SK-N-SH (cell line): ENCODE measurements at regions not wholly inside any gene's neighbourhood (a gene's known extent, or its start where the extent isn't known, plus 50 kb on each side); places are given as distances from the start of the nearest gene placed in this dataset.

Source experiments
- CTCF ChIA-PET: fragments of 300-600, 350-600 bp; formaldehyde crosslinking; extraction: SDS; loops from one replicate; lab custom pipeline; 2021; lab: Yijun Ruan, JAX
- POLR2A ChIA-PET: fragments of 350-600 bp; sonication (Branson Sonifier 250); formaldehyde crosslinking; extraction: SDS; loops from one replicate; lab custom pipeline; 2020; ENCODE audit warnings: antibody characterized with exemption, inconsistent platforms; lab: Yijun Ruan, JAX
- DNase-seq: peaks from one replicate; pipeline ENCODE4 v3.0.0; 2012
- H2AFZ ChIP-seq: fragments of 200-600 bp; sonication (generic); 2 replicates; pipeline ENCODE4 v1.8.1; 2016; ENCODE audit warnings: antibody characterized with exemption, mild to moderate bottlenecking, low read depth
- H3F3A ChIP-seq: fragments of 200-600 bp; sonication (generic); replicated peaks from 2 replicates; pipeline ENCODE3; 2016; ENCODE audit warnings: antibody characterized with exemption, mild to moderate bottlenecking; ENCODE audit not compliant: insufficient read depth
- H3K27ac ChIP-seq, 2 experiments: fragments of 200-500 bp in 1 of 2; fragments of 200-600 bp in 1 of 2; sonication (Bioruptor generic) in 1 of 2; sonication (generic), shearing (Covaris generic) in 1 of 2; 2 replicates each; pipeline versions ENCODE4 v1.5.1 to v1.6.1; 2014 to 2016; ENCODE audit warnings: low read depth in 2 of 2, inconsistent platforms in 1 of 2, low read length in 1 of 2, mild to moderate bottlenecking in 1 of 2, mixed read lengths in 1 of 2
- H3K27me3 ChIP-seq: fragments of 200-600 bp; sonication (generic), shearing (Covaris generic); 2 replicates; pipeline ENCODE4 v1.6.1; 2016; ENCODE audit warnings: mixed run types; ENCODE audit not compliant: insufficient read depth
- H3K36me3 ChIP-seq, 2 experiments: fragments of 200-500 bp in 1 of 2; fragments of 200-600 bp in 1 of 2; sonication (Bioruptor generic) in 1 of 2; sonication (generic) in 1 of 2; replicated peaks in 1 of 2; 2 replicates each; pipeline versions ENCODE3 to v1.5.1; 2014 to 2016; ENCODE audit warnings: low read length in 1 of 2, mild to moderate bottlenecking in 1 of 2; ENCODE audit not compliant: insufficient read depth in 2 of 2, control insufficient read depth in 1 of 2
- H3K4me1 ChIP-seq, 2 experiments: fragments of 200-500 bp in 1 of 2; fragments of 200-600 bp in 1 of 2; sonication (Bioruptor generic) in 1 of 2; sonication (generic), shearing (Covaris generic) in 1 of 2; 2 replicates each; pipeline versions ENCODE4 v1.5.1 to v1.6.1; 2014 to 2016; ENCODE audit warnings: low read depth in 1 of 2, low read length in 1 of 2, mixed run types in 1 of 2; ENCODE audit not compliant: insufficient read depth in 2 of 2, control insufficient read depth in 1 of 2
- H3K4me2 ChIP-seq: fragments of 200-600 bp; sonication (generic), shearing (Covaris generic); 2 replicates; pipeline ENCODE4 v1.6.1; 2017; ENCODE audit warnings: mixed run types
- H3K4me3 ChIP-seq, 2 experiments: fragments of 200-500 bp in 1 of 2; fragments of 200-600 bp in 1 of 2; sonication (Bioruptor generic) in 1 of 2; sonication (generic), shearing (Covaris generic) in 1 of 2; 2 replicates each; pipeline versions ENCODE4 v1.5.1 to v1.8.1; 2014 to 2016; ENCODE audit warnings: low read depth in 2 of 2, inconsistent platforms in 1 of 2, low read length in 1 of 2, mild to moderate bottlenecking in 1 of 2, mixed read lengths in 1 of 2, moderate library complexity in 1 of 2
- H3K79me2 ChIP-seq: fragments of 200-600 bp; sonication (generic); 2 replicates; pipeline ENCODE4 v1.8.1; 2017; ENCODE audit warnings: mild to moderate bottlenecking; ENCODE audit not compliant: insufficient read depth
- H3K9ac ChIP-seq: fragments of 200-600 bp; sonication (generic); 2 replicates; pipeline ENCODE4 v1.6.1; 2017; ENCODE audit warnings: mixed run types
- H3K9me2 ChIP-seq: fragments of 200-600 bp; sonication (generic); 2 replicates; pipeline ENCODE4 v1.6.1; 2017; ENCODE audit warnings: mixed run types
- H3K9me3 ChIP-seq: fragments of 200-600 bp; sonication (generic); 2 replicates; pipeline ENCODE4 v1.6.1; 2017; ENCODE audit warnings: mixed run types, mild to moderate bottlenecking, moderate library complexity
- H4K20me1 ChIP-seq: fragments of 200-600 bp; sonication (generic); 2 replicates; pipeline ENCODE4 v1.6.1; 2017; ENCODE audit warnings: mild to moderate bottlenecking, mixed run types; ENCODE audit not compliant: insufficient read depth
- CHD2 ChIP-seq: fragments of 150-350 bp; IDR thresholded peaks from 2 replicates; pipeline ENCODE4 v1.6.1; 2018; ENCODE audit warnings: low read length; ENCODE audit not compliant: partially characterized antibody
- EZH2phosphoT487 ChIP-seq: fragments of 200-600 bp; sonication (generic); IDR thresholded peaks from 2 replicates; pipeline ENCODE4 v1.6.1; 2017; ENCODE audit warnings: low read depth, mixed run types, mild to moderate bottlenecking, antibody characterized with exemption, moderate library complexity, borderline replicate concordance
- FOSL2 ChIP-seq: IDR thresholded peaks from 2 replicates; pipeline ENCODE4 v1.4.0; 2012; ENCODE audit warnings: low read depth, mild to moderate bottlenecking, moderate library complexity, borderline replicate concordance
- FOXM1 ChIP-seq: IDR thresholded peaks from 2 replicates; pipeline ENCODE4 v1.4.0; 2012; ENCODE audit warnings: low read depth, mild to moderate bottlenecking
- GATA2 ChIP-seq: sonication (generic); formaldehyde crosslinking; IDR thresholded peaks from 2 replicates; pipeline ENCODE4 v1.5.0; 2020; ENCODE audit warnings: mild to moderate bottlenecking, missing genetic modification reagents
- NRF1 ChIP-seq: IDR thresholded peaks from 2 replicates; pipeline ENCODE4 v1.6.1; 2012; ENCODE audit warnings: low read depth, mild to moderate bottlenecking, low read length
- RAD21 ChIP-seq: IDR thresholded peaks from 2 replicates; pipeline ENCODE4 v1.6.1; 2012; ENCODE audit warnings: mild to moderate bottlenecking, low read length
- RCOR1 ChIP-seq: fragments of 150-350 bp; IDR thresholded peaks from 2 replicates; pipeline ENCODE4 v1.6.1; 2017; ENCODE audit warnings: antibody characterized with exemption, low read length
- RFX5 ChIP-seq: IDR thresholded peaks from 2 replicates; pipeline ENCODE4 v1.6.1; 2012; ENCODE audit warnings: mild to moderate bottlenecking, improper control_type of control experiment, low read length
- TAF1 ChIP-seq: IDR thresholded peaks from 2 replicates; pipeline ENCODE4 v1.6.1; 2012; ENCODE audit warnings: low read depth, mild to moderate bottlenecking, low read length, moderate library complexity, borderline replicate concordance
- TCF12 ChIP-seq: IDR thresholded peaks from 2 replicates; pipeline ENCODE4 v1.4.0; 2012
- YY1 ChIP-seq: IDR thresholded peaks from 2 replicates; pipeline ENCODE4 v1.4.0; 2012; ENCODE audit warnings: low read depth, mild to moderate bottlenecking
- WGBS: methylation state at CpG from one replicate; pipeline ENCODE4 v1.1.6; 2017; ENCODE audit warnings: low lambda C conversion rate; 5-methylcytosine and 5-hydroxymethylcytosine counted together
- TF ChIP-seq, protein P1 (sequence below): IDR thresholded peaks from 2 replicates; pipeline ENCODE4; 2012
- TF ChIP-seq, protein P2 (sequence below): IDR thresholded peaks from 2 replicates; pipeline ENCODE4 v1.6.1; 2012; ENCODE audit warnings: mild to moderate bottlenecking, low read depth, low read length, moderate library complexity
- TF ChIP-seq, protein P3 (sequence below): IDR thresholded peaks from 2 replicates; pipeline ENCODE4 v1.4.0; 2012; ENCODE audit warnings: low read depth, borderline replicate concordance
- TF ChIP-seq, protein P4 (sequence below): fragments of 150-350 bp; IDR thresholded peaks from 2 replicates; pipeline ENCODE4 v1.6.1; 2016; ENCODE audit warnings: mild to moderate bottlenecking, low read depth, low read length
- TF ChIP-seq, protein P5 (sequence below): fragments of 200-600 bp; sonication (generic); IDR thresholded peaks from 2 replicates; pipeline ENCODE4 v1.6.1; 2017; ENCODE audit warnings: antibody characterized with exemption, mild to moderate bottlenecking, moderate library complexity

DNA sequence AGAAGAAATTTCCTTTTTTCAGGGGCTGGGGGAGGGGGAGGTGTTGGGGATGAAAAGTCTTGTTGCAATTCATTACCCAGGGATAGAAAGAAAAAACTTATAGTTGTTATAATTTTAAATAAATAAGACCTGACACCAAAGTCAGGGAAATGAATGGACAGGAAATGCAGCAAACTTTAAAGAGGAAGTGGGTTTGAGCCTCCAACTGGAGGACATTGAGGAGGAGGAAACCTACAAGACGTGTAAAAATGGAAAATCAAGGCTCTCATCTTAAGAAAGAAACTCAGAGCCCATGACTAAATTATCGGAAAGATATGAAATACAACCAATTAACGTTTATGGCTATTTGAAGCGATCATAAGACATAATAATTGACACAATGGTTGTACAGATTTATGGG, 54.4 kb downstream of the NIBAN1 start:
- Histone ChIP-seq H3K9ac (no peak overlapping the region), H2AFZ (no peak overlapping the region), H3K27ac (no peak overlapping the region), H3K4me1 (no peaks in the 10 kb centered on the region; a peak in 1 of 4 replicates), H4K20me1 (no peaks in the 10 kb centered on the region; the same call in 1 of the 2 replicates), H3F3A (no peaks in the 10 kb centered on the region), H3K9me2 (no peaks in the 10 kb centered on the region), H3K9me3 (no peaks in the 10 kb centered on the region; the same call in 1 of the 2 replicates), H3K79me2 (no peaks in the 10 kb centered on the region), H3K4me3 (no peak overlapping the region), H3K36me3 (peaks cover 0 to 4% of the 10 kb centered on the region in 2 experiments), H3K27me3 (no peaks in the 10 kb centered on the region), H3K4me2 (no peak overlapping the region)
- CTCF ChIA-PET, result no interaction called here
- 77% methylated on average over 4 of the region's 4 CpGs for WGBS
- TF ChIP-seq, protein P1, sequence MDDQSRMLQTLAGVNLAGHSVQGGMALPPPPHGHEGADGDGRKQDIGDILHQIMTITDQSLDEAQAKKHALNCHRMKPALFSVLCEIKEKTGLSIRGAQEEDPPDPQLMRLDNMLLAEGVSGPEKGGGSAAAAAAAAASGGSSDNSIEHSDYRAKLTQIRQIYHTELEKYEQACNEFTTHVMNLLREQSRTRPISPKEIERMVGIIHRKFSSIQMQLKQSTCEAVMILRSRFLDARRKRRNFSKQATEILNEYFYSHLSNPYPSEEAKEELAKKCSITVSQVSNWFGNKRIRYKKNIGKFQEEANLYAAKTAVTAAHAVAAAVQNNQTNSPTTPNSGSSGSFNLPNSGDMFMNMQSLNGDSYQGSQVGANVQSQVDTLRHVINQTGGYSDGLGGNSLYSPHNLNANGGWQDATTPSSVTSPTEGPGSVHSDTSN, result no peak
- TF ChIP-seq RCOR1 (no peak), FOSL2 (no peak), GATA2 (no peak), CHD2 (no peak), RAD21 (no peak), YY1 (no peak)
- TF ChIP-seq, protein P2, sequence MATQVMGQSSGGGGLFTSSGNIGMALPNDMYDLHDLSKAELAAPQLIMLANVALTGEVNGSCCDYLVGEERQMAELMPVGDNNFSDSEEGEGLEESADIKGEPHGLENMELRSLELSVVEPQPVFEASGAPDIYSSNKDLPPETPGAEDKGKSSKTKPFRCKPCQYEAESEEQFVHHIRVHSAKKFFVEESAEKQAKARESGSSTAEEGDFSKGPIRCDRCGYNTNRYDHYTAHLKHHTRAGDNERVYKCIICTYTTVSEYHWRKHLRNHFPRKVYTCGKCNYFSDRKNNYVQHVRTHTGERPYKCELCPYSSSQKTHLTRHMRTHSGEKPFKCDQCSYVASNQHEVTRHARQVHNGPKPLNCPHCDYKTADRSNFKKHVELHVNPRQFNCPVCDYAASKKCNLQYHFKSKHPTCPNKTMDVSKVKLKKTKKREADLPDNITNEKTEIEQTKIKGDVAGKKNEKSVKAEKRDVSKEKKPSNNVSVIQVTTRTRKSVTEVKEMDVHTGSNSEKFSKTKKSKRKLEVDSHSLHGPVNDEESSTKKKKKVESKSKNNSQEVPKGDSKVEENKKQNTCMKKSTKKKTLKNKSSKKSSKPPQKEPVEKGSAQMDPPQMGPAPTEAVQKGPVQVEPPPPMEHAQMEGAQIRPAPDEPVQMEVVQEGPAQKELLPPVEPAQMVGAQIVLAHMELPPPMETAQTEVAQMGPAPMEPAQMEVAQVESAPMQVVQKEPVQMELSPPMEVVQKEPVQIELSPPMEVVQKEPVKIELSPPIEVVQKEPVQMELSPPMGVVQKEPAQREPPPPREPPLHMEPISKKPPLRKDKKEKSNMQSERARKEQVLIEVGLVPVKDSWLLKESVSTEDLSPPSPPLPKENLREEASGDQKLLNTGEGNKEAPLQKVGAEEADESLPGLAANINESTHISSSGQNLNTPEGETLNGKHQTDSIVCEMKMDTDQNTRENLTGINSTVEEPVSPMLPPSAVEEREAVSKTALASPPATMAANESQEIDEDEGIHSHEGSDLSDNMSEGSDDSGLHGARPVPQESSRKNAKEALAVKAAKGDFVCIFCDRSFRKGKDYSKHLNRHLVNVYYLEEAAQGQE, result no peak
- POLR2A ChIA-PET, result no interaction called here
- DNase-seq, result no peak

DNA sequence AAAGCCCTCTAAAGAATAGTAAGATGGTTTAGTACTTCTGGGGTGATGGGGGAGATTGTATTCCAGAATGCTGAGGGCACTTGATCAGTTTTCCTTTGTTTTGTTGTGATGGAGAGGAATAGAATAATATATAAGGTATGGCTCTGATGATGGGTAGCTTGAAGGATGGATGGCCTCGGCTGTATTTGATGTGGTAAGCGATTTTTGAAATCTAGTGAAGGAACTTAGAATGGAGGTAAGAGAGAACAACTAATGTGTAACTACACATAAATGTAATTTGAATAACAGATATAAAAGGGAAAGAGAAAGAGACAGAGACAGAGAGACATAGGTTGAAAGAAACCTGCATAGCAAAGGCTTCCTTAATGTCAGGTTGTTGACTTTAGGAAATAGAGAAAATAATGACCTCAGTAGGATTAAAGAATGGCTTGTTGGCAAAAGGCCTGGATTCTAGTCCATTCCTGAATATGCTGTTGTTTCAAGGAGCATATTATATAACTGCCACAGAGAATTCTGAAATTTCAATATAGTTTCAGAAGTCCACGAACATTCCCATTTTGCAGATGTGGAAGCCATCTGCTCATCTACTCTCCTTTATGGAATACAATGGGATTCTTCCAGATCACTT, 58.7 kb downstream of the NIBAN1 start:
- POLR2A ChIA-PET, result no interaction called here
- Histone ChIP-seq H3K79me2 (no peaks in the 10 kb centered on the region), H3K27ac (no peak overlapping the region), H3K27me3 (no peaks in the 10 kb centered on the region), H3K4me1 (peaks cover 0 to 4% of the 10 kb centered on the region in 2 experiments; a peak in 3 of 4 replicates), H3K4me3 (no peak overlapping the region), H3K9me2 (no peaks in the 10 kb centered on the region), H4K20me1 (no peaks in the 10 kb centered on the region; the same call in 1 of the 2 replicates), H3K4me2 (no peak overlapping the region), H3K9me3 (no peaks in the 10 kb centered on the region), H3K36me3 (peaks cover 0 to 6% of the 10 kb centered on the region in 2 experiments), H3K9ac (no peak overlapping the region), H3F3A (no peaks in the 10 kb centered on the region), H2AFZ (no peak overlapping the region)
- no peak for DNase-seq
- CTCF ChIA-PET, result interaction anchor here (0.5 kb wide), 1 partner anchor 47 kb away, joined by 4 read pairs; no protein-coding TSS in a partner anchor
- WGBS, result 88% methylated on average over 3 of the region's 3 CpGs
- TF ChIP-seq RCOR1, result no peak
- TF ChIP-seq, protein P3, sequence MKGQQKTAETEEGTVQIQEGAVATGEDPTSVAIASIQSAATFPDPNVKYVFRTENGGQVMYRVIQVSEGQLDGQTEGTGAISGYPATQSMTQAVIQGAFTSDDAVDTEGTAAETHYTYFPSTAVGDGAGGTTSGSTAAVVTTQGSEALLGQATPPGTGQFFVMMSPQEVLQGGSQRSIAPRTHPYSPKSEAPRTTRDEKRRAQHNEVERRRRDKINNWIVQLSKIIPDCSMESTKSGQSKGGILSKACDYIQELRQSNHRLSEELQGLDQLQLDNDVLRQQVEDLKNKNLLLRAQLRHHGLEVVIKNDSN, result no peak
- TF ChIP-seq YY1, result no peak
- no peak for TF ChIP-seq NRF1
- TF ChIP-seq, protein P4, sequence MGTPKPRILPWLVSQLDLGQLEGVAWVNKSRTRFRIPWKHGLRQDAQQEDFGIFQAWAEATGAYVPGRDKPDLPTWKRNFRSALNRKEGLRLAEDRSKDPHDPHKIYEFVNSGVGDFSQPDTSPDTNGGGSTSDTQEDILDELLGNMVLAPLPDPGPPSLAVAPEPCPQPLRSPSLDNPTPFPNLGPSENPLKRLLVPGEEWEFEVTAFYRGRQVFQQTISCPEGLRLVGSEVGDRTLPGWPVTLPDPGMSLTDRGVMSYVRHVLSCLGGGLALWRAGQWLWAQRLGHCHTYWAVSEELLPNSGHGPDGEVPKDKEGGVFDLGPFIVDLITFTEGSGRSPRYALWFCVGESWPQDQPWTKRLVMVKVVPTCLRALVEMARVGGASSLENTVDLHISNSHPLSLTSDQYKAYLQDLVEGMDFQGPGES, result no peak
- no peak for TF ChIP-seq TAF1
- TF ChIP-seq CHD2, result no peak
- TF ChIP-seq FOXM1, result no peak
- TF ChIP-seq, protein P5, sequence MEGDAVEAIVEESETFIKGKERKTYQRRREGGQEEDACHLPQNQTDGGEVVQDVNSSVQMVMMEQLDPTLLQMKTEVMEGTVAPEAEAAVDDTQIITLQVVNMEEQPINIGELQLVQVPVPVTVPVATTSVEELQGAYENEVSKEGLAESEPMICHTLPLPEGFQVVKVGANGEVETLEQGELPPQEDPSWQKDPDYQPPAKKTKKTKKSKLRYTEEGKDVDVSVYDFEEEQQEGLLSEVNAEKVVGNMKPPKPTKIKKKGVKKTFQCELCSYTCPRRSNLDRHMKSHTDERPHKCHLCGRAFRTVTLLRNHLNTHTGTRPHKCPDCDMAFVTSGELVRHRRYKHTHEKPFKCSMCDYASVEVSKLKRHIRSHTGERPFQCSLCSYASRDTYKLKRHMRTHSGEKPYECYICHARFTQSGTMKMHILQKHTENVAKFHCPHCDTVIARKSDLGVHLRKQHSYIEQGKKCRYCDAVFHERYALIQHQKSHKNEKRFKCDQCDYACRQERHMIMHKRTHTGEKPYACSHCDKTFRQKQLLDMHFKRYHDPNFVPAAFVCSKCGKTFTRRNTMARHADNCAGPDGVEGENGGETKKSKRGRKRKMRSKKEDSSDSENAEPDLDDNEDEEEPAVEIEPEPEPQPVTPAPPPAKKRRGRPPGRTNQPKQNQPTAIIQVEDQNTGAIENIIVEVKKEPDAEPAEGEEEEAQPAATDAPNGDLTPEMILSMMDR, result no peak
- no peak for TF ChIP-seq EZH2phosphoT487
- no peak for TF ChIP-seq RFX5
- no peak for TF ChIP-seq FOSL2
- no peak for TF ChIP-seq TCF12
